Globus pallidus (tissue), 1 donor: ENCODE measurements at regions not wholly inside any gene's neighbourhood (a gene's known extent, or its start where the extent isn't known, plus 50 kb on each side); places are given as distances from the start of the nearest gene placed in this dataset.

Source experiments
- DNase-seq: peaks from one replicate; pipeline ENCODE4 v3.0.0-alpha.2; 2015; ENCODE audit warnings: low spot score

- no peak for DNase-seq
These were observed 917.5 kb downstream of the SQOR start for GRCh38 chr15:46552316-46552715.

- DNase-seq: no peak
These were observed 920.7 kb downstream of the SQOR start for GRCh38 chr15:46555547-46555946.

GRCh38 chr15:46556010-46556409 lies 921.2 kb downstream of the SQOR start:
- DNase-seq: no peak

- DNase-seq: no peak
These were observed 921.9 kb downstream of the SQOR start for GRCh38 chr15:46556559-46557379.

- DNase-seq: no peak
These were observed 933.1 kb downstream of the SQOR start for GRCh38 chr15:46567968-46568367.

GRCh38 chr15:46569781-46570180 lies 935.0 kb downstream of the SQOR start:
- DNase-seq: no peak

- DNase-seq: no peak
These were observed 942.0 kb downstream of the SQOR start for GRCh38 chr15:46576646-46577395.

- DNase-seq: no peak
These were observed 942.9 kb downstream of the SQOR start for GRCh38 chr15:46577767-46578166.

GRCh38 chr15:46580487-46580886 lies 945.7 kb downstream of the SQOR start:
- DNase-seq: no peak

- DNase-seq: no peak
These were observed 946.1 kb downstream of the SQOR start for GRCh38 chr15:46580924-46581323.

GRCh38 chr15:46589088-46589487 lies 954.3 kb downstream of the SQOR start:
- no peak for DNase-seq

- no peak for DNase-seq
These were observed 956.6 kb downstream of the SQOR start for GRCh38 chr15:46591462-46591861.

GRCh38 chr15:46595016-46595415 lies 960.2 kb downstream of the SQOR start:
- DNase-seq: no peak

- no peak for DNase-seq
These were observed 972.2 kb downstream of the SQOR start for GRCh38 chr15:46607077-46607476.

GRCh38 chr15:46616033-46616432 lies 981.2 kb downstream of the SQOR start:
- DNase-seq: no peak

GRCh38 chr15:46617507-46617906 lies 982.7 kb downstream of the SQOR start:
- no peak for DNase-seq

- no peak for DNase-seq
These were observed 984.2 kb downstream of the SQOR start for GRCh38 chr15:46618984-46619383.

GRCh38 chr15:46620392-46621013 lies 985.7 kb downstream of the SQOR start:
- no peak for DNase-seq

- DNase-seq: no peak
These were observed 988.0 kb downstream of the SQOR start for GRCh38 chr15:46622851-46623250.

GRCh38 chr15:46636206-46636605 lies 1001.4 kb downstream of the SQOR start:
- DNase-seq: no peak

- no peak for DNase-seq
These were observed 1010.0 kb downstream of the SQOR start for GRCh38 chr15:46644501-46645481.

- DNase-seq: no peak
These were observed 1011.7 kb downstream of the SQOR start for GRCh38 chr15:46646490-46646889.
